Liver (tissue), 3 donors: ENCODE measurements at regions not wholly inside any gene's neighbourhood (a gene's known extent, or its start where the extent isn't known, plus 50 kb on each side); places are given as distances from the start of the nearest gene placed in this dataset.

ENCODE experiments used
- FOXA1 ChIP-seq: IDR thresholded peaks from 2 replicates; pipeline ENCODE4 v1.6.1; 2016; ENCODE audit warnings: antibody characterized with exemption
- GABPA ChIP-seq, 2 donors: IDR thresholded peaks in 1 of 2; conservative IDR thresholded peaks in 1 of 2; 2 replicates each; pipeline ENCODE4 v1.6.1; 2016; ENCODE audit warnings: antibody characterized with exemption in 2 of 2, mild to moderate bottlenecking in 1 of 2, moderate library complexity in 1 of 2
- JUND ChIP-seq, 2 donors: IDR thresholded peaks; 2 replicates each; pipeline ENCODE4 v1.6.1; 2016; ENCODE audit warnings: antibody characterized with exemption in 2 of 2
- NR2F2 ChIP-seq: IDR thresholded peaks from 2 replicates; pipeline ENCODE4 v1.6.1; 2016; ENCODE audit warnings: antibody characterized with exemption
- TAF1 ChIP-seq: conservative IDR thresholded peaks from 2 replicates; pipeline ENCODE4 v1.6.1; 2016; ENCODE audit warnings: antibody characterized with exemption, mild to moderate bottlenecking
- YY1 ChIP-seq: IDR thresholded peaks from 2 replicates; pipeline ENCODE4 v1.6.1; 2016; ENCODE audit warnings: antibody characterized with exemption, mild to moderate bottlenecking
- TF ChIP-seq, protein P1 (sequence below): fragments of 150-350 bp; IDR thresholded peaks from 2 replicates; pipeline ENCODE4 v1.5.1; 2017; ENCODE audit warnings: improper control_type of control experiment, low read depth, low read length; ENCODE audit not compliant: missing input control
- TF ChIP-seq, protein P2 (sequence below): IDR thresholded peaks from 2 replicates; pipeline ENCODE4 v1.6.1; 2016; ENCODE audit warnings: antibody characterized with exemption
- TF ChIP-seq, protein P3 (sequence below): IDR thresholded peaks from 2 replicates; pipeline ENCODE4 v1.6.1; 2016; ENCODE audit warnings: antibody characterized with exemption, mild to moderate bottlenecking
- donor health status: healthy.
- donor health status: healthy.

DNA sequence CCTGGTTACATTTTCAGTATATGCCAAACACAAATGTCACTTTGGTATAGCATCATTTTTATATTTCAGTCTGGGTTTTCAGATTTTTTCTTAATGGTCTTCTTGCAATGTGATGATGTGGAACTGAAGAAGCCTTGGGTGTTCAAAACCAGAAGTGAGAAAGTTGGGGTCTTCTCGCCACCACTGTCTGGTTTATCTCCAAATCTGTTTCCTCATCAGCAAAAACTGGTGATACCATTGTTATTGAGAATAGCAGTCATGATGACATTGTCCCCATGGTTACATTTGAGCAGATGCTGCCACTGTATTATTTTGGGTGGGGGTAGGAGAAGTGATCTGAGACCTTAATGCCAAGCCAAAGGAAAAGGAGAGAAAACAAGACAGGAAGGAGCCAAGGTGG is 85.9 kb upstream of the MAP3K1 start:
- TF ChIP-seq, protein P1, sequence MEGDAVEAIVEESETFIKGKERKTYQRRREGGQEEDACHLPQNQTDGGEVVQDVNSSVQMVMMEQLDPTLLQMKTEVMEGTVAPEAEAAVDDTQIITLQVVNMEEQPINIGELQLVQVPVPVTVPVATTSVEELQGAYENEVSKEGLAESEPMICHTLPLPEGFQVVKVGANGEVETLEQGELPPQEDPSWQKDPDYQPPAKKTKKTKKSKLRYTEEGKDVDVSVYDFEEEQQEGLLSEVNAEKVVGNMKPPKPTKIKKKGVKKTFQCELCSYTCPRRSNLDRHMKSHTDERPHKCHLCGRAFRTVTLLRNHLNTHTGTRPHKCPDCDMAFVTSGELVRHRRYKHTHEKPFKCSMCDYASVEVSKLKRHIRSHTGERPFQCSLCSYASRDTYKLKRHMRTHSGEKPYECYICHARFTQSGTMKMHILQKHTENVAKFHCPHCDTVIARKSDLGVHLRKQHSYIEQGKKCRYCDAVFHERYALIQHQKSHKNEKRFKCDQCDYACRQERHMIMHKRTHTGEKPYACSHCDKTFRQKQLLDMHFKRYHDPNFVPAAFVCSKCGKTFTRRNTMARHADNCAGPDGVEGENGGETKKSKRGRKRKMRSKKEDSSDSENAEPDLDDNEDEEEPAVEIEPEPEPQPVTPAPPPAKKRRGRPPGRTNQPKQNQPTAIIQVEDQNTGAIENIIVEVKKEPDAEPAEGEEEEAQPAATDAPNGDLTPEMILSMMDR, result no peak
- TF ChIP-seq, protein P2, sequence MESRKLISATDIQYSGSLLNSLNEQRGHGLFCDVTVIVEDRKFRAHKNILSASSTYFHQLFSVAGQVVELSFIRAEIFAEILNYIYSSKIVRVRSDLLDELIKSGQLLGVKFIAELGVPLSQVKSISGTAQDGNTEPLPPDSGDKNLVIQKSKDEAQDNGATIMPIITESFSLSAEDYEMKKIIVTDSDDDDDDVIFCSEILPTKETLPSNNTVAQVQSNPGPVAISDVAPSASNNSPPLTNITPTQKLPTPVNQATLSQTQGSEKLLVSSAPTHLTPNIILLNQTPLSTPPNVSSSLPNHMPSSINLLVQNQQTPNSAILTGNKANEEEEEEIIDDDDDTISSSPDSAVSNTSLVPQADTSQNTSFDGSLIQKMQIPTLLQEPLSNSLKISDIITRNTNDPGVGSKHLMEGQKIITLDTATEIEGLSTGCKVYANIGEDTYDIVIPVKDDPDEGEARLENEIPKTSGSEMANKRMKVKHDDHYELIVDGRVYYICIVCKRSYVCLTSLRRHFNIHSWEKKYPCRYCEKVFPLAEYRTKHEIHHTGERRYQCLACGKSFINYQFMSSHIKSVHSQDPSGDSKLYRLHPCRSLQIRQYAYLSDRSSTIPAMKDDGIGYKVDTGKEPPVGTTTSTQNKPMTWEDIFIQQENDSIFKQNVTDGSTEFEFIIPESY, result no peak
- TF ChIP-seq GABPA (IDR thresholded peaks at IDR 0.05 in 1 of 2, conservative IDR thresholded peaks at IDR 0.05 in 1 of 2) (no peak), FOXA1 (no peak), TAF1 (no peak), NR2F2 (no peak), JUND (IDR thresholded peaks at IDR 0.05) (no peak), YY1 (no peak)
- TF ChIP-seq, protein P3, sequence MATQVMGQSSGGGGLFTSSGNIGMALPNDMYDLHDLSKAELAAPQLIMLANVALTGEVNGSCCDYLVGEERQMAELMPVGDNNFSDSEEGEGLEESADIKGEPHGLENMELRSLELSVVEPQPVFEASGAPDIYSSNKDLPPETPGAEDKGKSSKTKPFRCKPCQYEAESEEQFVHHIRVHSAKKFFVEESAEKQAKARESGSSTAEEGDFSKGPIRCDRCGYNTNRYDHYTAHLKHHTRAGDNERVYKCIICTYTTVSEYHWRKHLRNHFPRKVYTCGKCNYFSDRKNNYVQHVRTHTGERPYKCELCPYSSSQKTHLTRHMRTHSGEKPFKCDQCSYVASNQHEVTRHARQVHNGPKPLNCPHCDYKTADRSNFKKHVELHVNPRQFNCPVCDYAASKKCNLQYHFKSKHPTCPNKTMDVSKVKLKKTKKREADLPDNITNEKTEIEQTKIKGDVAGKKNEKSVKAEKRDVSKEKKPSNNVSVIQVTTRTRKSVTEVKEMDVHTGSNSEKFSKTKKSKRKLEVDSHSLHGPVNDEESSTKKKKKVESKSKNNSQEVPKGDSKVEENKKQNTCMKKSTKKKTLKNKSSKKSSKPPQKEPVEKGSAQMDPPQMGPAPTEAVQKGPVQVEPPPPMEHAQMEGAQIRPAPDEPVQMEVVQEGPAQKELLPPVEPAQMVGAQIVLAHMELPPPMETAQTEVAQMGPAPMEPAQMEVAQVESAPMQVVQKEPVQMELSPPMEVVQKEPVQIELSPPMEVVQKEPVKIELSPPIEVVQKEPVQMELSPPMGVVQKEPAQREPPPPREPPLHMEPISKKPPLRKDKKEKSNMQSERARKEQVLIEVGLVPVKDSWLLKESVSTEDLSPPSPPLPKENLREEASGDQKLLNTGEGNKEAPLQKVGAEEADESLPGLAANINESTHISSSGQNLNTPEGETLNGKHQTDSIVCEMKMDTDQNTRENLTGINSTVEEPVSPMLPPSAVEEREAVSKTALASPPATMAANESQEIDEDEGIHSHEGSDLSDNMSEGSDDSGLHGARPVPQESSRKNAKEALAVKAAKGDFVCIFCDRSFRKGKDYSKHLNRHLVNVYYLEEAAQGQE, result no peak
